ENCODE measurements at regions not wholly inside any gene's neighbourhood (a gene's known extent, or its start where the extent isn't known, plus 50 kb on each side); places are given as distances from the start of the nearest gene placed in this dataset.

- TF ChIP-seq CTCF (IDR thresholded peaks at IDR 0.05; ENCODE audit: insufficient read depth, low read length, poor library complexity, severe bottlenecking) = no peak
- Histone ChIP-seq H3K36me3 (ENCODE audit: control insufficient read depth, insufficient read depth, low read length) (no peaks in the 10 kb centered on the region), H3K27me3 (ENCODE audit: control insufficient read depth, insufficient read depth, low read length) (no peaks in the 10 kb centered on the region), H3K4me3 (ENCODE audit: low read depth, low read length) (no peak overlapping the region)
- no peak for DNase-seq (ENCODE audit: low read depth)
Observed at GRCh38 chr4:152243896-152244595, 291.8 kb downstream of the FBXW7 start.

- no peak for TF ChIP-seq CTCF (IDR thresholded peaks at IDR 0.05; ENCODE audit: insufficient read depth, low read length, poor library complexity, severe bottlenecking)
- Histone ChIP-seq H3K36me3 (ENCODE audit: control insufficient read depth, insufficient read depth, low read length) (no peaks in the 10 kb centered on the region), H3K27me3 (ENCODE audit: control insufficient read depth, insufficient read depth, low read length) (no peaks in the 10 kb centered on the region), H3K4me3 (ENCODE audit: low read depth, low read length) (no peak overlapping the region)
- no peak for DNase-seq (ENCODE audit: low read depth)
Observed at GRCh38 chr4:152243206-152243605, 292.7 kb downstream of the FBXW7 start.

- Histone ChIP-seq H3K27me3 (ENCODE audit: control insufficient read depth, insufficient read depth, low read length) (no peaks in the 10 kb centered on the region), H3K36me3 (ENCODE audit: control insufficient read depth, insufficient read depth, low read length) (no peaks in the 10 kb centered on the region), H3K4me3 (ENCODE audit: low read depth, low read length) (no peak overlapping the region)
- no peak for DNase-seq (ENCODE audit: low read depth)
- no peak for TF ChIP-seq CTCF (IDR thresholded peaks at IDR 0.05; ENCODE audit: insufficient read depth, low read length, poor library complexity, severe bottlenecking)
Observed at GRCh38 chr4:152240232-152240631, 295.7 kb downstream of the FBXW7 start.

- no peaks in the 10 kb centered on the region for H3K27me3 ChIP-seq (ENCODE audit: control insufficient read depth, insufficient read depth, low read length)
- H3K36me3 ChIP-seq (ENCODE audit: control insufficient read depth, insufficient read depth, low read length) = no peaks in the 10 kb centered on the region
- TF ChIP-seq CTCF (IDR thresholded peaks at IDR 0.05; ENCODE audit: insufficient read depth, low read length, poor library complexity, severe bottlenecking) = no peak
- DNase-seq (ENCODE audit: low read depth) = no peak
- no peak overlapping the region for H3K4me3 ChIP-seq (ENCODE audit: low read depth, low read length)
Observed at GRCh38 chr4:152239216-152239615, 296.7 kb downstream of the FBXW7 start.

GRCh38 chr4:152236519-152237056 is 299.3 kb downstream of the FBXW7 start:
- DNase-seq (ENCODE audit: low read depth) = no peak
- H3K27me3 ChIP-seq (ENCODE audit: control insufficient read depth, insufficient read depth, low read length) = no peaks in the 10 kb centered on the region
- no peak for TF ChIP-seq CTCF (IDR thresholded peaks at IDR 0.05; ENCODE audit: insufficient read depth, low read length, poor library complexity, severe bottlenecking)

GRCh38 chr4:152235718-152236117 is 300.2 kb downstream of the FBXW7 start:
- H3K4me3 ChIP-seq (ENCODE audit: low read depth, low read length) = no peak overlapping the region
- TF ChIP-seq CTCF (IDR thresholded peaks at IDR 0.05; ENCODE audit: insufficient read depth, low read length, poor library complexity, severe bottlenecking) = no peak
- H3K27me3 ChIP-seq (ENCODE audit: control insufficient read depth, insufficient read depth, low read length) = no peaks in the 10 kb centered on the region
- no peaks in the 10 kb centered on the region for H3K36me3 ChIP-seq (ENCODE audit: control insufficient read depth, insufficient read depth, low read length)
- no peak for DNase-seq (ENCODE audit: low read depth)

More at GRCh38 chr4:152236519-152237056, 299.3 kb downstream of the FBXW7 start:
- Histone ChIP-seq H3K4me3 (ENCODE audit: low read depth, low read length) (no peak overlapping the region), H3K36me3 (ENCODE audit: control insufficient read depth, insufficient read depth, low read length) (no peaks in the 10 kb centered on the region)
